Stimulated activated CD4-positive, alpha-beta T cell treated with anti-CD3 and anti-CD28 coated beads, Interleukin-15, amount 100 ng/mL, for 1 hour (primary cell): ENCODE measurements at regions not wholly inside any gene's neighbourhood (a gene's known extent, or its start where the extent isn't known, plus 50 kb on each side); places are given as distances from the start of the nearest gene placed in this dataset.
"Not testable (repeated sequence)": the region's sequence is repeated elsewhere in the genome, so short reads cannot be mapped to it uniquely, and the experiment has no call there.

Source experiments
- DNase-seq, 2 donors: peaks; one replicate each; pipeline ENCODE4 v3.0.0-alpha.2; 2020; ENCODE audit warnings: low read depth in 1 of 2, low spot score in 1 of 2

DNA sequence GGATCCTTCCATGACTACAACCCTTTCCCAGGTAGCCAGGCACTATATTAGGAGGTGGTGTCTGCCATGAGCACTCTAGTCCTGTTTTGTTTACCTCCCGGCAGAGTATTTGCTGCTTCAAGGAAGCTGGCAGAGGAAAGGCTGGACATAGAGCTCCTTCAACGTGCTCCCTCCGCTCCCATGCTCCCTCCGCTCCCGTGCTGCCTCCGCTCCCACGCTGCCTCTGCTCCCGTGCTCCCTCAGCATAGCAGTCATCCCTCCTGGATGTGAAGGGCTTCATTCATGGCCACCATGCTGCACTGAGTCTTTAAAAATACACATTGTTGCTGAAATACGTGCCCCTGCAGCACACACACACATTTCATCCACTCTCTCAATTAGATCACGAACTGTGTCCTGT is 181.9 kb upstream of the MYT1L start:
- no peak for DNase-seq

DNA sequence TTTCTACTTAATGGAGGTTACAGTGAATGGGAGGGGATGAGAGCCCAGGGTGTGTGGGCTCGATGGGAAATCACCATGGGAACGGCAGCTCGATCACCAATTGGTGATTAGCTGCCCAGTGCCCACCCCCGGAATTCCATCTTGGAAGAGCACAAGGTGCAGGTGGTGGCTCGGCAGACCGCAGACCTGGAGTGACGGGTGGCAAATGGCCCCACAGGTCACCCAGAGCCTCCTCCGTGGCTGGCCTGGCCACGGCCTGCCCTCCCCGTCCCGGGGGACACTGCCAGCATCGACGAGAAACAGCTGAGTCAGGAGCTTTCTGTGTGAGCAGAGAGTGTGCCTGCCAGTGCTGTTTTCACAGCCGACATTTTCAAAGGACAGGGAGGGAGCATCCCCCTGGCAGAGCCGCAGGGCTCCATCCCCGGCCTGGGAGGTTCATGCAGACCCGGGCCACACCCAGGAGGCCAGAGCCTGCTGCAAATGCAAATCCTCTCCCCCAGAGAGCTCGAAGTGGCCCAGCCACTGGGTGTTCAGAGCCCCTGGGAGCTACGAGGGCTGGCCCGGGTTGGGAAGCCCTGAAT is 176.4 kb upstream of the MYT1L start:
- no peak for DNase-seq

DNA sequence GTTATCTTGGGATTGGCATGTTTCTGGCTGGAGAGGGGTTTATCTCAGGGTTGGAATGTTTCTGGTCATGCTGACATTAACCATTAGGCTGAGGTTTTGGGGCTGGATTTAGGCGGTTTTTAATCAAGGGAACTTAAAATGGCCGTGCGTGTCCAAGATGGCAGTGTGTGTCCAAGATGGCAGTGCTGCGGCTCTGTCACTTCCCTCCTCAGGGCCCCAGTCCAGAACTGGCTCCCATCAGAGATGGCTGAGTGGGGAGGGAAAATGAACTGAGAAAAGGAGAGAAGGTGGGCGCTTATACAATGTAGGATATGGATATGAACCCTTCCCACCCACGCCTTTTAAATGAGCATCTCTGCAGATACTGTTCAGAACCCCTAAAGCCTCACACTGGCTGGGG is 175.5 kb upstream of the MYT1L start:
- DNase-seq: no peak

DNA sequence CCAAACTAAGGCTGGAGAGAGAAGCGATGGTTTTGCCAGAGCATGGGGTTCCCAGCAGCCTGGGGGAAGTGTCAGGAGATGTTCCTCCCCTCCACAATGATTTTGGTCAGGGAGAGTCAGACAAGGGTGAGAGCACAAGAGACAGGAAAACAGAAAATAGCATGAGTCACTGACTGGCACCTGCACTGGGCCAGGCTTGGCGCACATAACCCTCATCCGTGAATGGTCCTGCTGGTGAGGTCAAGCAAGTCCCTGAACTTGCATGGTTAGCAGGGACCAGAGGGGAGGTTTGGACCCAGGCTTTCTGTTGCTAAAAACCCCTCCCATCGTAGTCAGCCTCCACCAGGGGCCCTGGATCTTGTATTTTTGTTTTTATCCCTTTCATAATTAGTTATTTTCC is 174.5 kb upstream of the MYT1L start:
- DNase-seq: no peak

DNA sequence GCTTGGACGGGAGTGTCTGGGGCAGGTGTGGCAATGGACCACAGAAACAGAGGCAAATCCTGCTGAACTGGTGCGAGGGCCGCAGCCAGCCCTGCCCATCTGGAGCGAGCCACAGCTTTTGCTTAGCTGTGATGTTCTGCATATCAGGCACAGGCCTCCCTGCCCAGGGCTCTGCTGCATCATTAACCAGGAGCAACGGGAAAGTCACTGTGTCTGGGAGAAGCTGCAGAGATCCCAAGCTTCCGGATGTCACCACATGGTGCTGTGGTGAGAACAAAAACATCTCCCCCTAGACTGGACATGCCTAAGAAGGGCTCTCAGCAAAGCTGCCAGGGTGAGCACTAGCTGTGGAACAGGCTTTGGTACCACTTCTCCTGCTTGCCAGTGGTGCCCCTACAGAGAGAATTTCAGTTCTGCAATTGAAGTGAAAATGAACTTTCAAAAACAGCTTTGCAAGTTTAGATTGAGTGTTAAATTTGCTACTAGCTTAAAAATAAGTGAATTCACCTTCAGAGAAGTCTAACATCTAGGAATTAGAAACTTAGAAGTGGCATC is 172.9 kb upstream of the MYT1L start:
- no peak for DNase-seq

DNA sequence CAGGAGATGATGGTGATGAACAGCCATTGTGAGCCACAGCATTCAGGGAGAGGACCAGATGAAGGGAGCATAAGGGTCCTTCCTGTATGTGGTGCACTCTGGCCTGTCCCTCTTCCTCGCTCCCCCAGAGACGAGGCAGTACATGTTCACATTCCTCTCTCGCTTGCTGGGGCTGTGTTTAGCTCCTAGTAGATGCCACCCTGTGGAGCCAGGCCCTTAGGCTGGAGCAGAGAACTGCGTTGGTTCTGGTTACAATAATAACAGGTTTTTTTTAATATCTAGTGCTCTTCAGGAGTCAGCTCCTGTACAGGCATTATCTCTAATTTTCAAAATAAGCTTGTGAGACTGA is 171.1 kb upstream of the MYT1L start:
- no peak for DNase-seq

DNA sequence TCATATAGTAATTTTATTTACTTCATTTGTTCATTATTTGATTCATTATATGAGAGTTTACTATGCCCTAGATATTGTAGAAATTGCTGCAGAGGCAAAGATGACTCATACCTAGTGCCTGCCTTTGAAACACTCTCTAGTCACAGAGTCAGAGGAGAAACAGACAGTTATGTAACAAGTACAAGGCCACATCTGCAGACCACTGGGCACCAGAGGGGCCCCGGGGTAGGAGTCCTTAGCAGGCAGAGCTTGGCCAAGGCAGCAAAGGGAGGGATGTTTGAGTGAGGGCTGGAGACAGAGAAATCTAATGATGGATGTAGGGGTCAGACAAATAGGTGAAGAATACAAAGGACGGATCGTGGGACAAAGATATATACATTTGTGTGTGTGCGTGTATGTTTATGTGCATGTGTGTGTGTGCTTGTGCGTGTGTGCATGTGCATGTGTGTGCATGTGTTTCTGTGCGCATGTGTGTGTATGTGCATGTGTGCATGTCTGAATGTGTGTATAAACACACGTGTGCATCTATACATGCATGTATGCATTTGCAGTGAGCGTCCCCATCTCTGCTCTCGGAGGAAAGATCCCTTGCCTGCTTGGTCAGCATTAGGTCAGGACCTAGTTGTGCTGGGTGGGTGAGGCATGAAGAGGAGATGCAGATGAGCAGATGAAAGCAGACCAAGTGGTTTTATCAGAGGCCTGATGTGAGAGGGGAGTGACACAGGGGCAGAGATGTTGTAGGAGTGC is 170.6 kb upstream of the MYT1L start:
- no peak for DNase-seq

DNA sequence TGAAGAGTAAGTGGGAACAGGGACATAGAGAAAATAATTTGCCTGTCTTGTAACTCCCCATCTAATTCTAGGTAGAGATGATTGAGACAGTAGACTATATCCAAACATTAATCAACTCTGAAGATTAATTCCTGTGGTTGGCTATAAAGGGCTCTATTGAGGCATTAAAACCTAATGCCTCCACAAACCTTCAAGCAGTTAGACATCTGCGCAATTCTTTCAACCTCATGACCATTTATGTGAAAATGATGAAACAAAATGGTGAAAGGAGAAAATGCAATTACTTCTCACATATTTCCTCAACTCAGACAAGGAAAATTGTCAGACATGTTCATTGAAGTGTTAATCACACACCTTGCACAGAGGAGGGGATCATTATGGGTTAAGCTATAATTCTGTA is 164.5 kb upstream of the MYT1L start:
- DNase-seq: no peak

DNA sequence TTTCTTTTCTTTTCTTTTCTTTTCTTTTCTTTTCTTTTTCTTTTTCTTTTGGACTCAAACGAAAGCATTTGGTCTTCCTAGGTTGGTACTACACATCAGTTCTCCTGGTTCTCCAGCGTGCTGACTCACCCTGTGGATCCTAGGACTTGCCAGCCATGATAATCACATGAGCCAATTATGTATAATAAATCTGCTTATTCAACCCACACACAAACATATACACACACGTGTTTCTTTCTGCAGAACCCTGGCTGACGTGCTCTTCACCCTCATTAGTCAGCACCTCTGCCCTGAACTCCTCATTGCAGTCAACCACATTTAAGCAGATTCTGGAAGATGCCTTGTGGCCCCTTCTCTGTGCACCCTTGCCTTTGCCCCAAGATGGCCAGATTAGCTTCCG is 162.4 kb upstream of the MYT1L start:
- no peak for DNase-seq

DNA sequence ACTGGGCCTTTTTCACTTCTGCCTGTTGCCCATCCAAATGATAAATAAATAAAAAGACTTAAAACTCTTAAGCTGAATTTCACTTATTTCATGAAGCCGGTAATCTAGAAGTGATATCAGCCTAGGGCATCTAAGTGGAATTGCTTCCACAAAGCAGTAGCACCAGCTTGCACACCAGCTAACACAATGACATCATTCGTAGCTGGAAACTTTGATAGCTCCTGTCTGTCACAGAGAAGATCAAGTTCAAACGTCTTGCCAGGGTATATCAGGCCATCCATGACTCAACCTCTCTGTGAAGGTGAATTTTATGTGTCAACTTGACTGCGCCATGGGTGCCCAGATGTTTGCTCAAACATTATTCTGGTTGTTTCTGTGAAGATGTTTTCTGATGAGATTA is 161.7 kb upstream of the MYT1L start:
- DNase-seq: no peak

DNA sequence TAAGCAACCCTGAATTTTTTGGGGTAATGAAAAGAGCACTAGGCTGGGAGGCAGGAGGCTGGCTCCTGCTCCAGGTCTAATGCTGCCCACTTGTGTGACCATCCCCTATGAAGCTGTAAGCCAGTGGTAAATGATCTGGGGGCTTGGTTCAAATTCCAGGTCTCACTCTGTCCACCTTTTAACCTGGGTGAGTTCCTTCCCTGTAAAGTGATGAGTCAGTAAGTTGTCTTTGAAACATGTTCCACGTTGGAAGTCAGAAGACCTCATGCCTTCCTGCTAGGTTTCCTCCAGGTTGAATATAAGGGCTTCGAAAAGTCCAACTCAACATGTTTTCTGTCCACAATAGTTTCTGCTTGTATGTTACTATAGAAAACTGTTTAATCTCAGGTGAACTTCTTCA is 160.9 kb upstream of the MYT1L start:
- no peak for DNase-seq

DNA sequence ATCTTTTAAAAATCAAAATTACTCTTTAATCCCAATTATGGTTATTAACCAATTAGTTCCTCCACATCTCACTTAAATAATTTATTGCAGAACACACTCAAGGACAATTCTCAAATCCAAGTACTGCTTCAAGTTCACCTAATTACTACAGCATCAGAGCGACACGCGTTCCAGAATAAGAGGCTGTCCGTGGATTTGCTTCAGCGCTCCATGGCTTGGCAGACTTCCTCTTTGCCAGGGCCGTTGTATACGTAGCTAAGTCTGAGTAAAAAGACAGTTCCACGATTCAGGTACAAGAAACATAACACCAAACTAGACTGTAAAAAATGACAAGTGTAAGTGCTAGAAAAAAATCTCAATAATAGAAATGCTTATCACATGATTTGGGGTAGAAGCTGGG is 153.2 kb upstream of the MYT1L start:
- no peak for DNase-seq

DNA sequence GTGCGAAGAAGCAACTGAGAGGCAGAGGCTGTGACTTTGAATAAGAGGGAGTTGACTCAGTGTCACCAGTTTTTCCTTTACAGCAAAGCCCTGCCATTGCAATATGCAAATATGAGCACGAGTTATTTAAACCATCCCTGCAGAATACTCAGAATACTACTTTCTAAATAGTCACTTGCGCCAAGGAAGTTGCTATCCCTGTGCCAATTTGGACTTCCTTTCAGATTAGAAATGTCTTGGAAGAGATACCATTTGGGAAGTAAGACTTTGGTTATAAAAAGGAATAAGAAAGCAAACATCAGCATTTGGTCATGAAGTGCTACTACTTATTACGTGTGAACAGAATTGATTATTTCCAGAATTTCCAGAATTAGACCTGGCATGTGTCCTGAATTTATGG is 151.8 kb upstream of the MYT1L start:
- no peak for DNase-seq

DNA sequence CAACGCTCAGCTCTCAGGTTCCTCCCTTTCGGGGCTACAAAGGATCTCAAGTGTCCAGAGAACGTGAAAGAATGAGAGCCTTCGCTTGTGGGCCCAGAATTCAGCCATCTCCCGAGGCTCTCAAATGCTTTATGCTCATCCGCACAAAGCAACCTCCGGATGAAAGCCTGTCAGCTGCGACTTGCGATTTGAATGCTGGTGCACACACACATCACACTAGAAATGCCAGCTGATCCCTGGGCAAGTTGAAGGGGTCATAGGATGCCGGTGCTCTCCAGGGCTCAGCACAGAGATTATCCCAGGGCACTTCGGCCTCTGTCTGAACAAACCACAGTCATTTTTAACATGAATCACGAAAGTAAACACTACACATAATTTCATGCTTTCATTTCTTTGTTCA is 141.8 kb upstream of the MYT1L start:
- DNase-seq: no peak

DNA sequence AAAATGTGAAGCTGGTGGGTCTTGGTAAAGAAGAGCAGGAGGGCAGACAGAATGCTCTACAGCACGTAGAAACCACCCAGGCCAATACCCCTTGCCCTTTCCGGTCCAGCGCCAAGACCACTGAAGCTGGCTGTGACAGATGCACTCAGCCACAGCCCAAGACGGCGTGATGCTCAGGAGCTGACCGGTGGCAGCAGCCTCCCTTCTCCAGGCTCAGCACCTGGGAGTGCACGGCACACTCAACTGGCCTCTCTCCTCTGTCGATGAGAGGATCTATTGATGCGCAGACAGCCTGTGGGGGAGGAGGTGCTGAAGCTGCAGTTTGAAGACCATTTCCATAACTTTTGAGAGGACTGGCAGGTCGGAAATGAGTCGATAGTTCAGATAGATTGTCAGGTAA is 141.0 kb upstream of the MYT1L start:
- no peak for DNase-seq

DNA sequence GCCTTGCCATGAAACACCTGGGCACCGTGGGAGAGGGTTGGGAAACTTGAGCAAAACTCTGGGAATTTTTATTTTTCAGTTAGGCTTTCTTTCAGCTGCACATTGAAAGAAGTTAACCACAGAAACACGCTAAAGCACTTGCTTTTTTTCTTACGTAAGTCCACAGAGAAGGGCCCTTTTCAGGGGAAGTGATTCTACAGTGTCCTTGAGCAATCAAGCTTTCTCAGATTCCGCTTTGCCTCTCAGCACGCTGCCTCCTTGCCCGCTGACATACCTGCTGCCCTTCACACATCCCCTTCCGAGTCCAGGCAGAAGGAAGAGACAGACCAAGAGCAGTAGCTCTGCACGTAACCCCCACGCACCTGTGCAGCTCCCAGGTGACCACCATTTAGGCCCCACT is 135.5 kb upstream of the MYT1L start:
- no peak for DNase-seq

DNA sequence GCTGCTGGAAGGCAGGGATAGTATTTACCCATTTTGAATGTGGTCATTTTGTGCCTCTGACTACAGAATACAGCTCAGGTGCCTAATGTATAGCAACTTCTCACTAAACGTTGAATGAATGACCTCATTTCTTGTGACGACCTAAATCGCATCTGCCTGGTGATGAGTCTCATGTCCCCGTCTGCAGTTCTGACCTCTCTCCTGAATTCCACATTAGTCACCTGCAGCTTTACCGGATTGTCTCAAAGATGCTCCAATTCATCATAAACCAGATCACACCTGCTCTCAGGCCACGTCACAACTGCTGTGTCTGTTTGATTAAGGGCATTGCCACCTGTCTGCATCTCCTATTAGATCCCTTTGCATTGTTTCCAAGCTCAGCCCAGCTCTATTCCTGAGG is 133.6 kb upstream of the MYT1L start:
- no peak for DNase-seq

DNA sequence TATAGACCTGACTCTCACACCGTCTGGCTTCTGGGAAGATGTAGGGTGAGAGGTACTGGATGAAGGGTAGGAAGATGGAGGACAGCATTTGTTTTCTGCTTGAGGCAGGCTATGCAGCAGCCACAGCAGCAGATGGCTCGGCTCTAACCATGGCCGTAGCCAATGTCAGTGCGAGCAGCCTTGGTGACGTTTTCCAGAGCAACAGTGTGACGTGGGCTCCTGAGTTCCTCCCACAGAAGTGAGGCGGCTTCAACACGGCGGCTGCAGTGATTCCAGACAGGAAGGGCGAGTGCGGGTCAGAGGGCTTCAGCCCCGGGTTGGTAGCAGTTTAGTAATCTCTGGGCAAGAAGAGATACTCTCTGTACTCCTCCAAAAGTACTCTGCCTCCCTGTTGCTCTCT is 133.0 kb upstream of the MYT1L start:
- no peak for DNase-seq

DNA sequence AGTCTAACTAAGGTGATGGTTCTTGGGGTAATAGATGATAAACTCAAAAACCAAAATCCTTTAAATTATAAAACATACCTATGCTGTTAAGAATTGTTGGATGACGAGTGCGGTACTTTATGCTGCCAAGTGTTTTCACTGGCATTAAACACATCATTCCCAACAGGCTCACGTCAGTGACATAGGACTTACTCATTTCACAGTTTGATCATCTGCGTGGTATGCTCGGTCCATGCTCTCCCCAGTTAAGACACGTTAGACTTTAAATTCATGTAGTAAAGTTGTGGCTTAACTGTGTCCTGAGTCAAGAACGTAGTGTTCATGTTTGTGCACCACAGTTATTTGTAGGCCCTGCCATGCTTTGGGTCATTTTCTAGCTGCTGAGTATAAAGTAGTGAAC is 125.6 kb upstream of the MYT1L start:
- DNase-seq: no peak

DNA sequence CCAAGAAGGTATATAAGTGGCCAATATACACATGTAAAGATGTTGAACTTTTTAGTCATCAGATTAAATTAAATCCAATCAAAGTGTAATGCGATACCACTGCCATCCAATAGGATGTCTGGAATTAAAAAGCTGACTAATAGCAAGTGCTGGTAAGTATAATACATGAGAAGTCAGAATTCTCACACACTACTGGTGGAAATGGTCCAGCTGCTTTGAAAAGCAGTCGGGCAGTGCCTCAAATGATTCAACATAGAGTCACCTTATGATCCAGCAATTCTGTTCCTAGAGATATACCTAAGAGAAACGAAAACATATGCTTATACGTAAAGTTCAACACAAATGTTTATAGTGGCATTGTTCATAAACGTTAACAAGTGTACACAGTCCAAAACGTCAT is 124.1 kb upstream of the MYT1L start:
- no peak for DNase-seq

DNA sequence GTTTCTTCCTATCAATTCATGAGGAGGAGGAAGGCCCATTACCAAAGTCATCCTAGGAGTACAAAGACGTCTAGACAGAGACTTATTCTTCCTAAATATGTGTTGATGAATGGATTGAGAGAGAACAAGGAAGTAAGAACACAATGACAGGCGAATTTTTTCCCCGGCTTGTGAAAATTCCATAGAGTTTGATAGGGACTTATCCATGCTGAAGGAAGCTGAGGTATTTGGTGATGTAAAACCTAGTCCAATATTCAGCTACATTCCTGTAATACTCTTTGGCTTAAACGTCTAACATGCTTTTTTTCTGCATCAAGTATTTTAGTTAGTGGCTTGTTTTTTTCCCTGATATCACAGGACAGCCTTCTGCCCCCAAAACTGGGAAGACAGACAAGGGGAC is 121.9 kb upstream of the MYT1L start:
- DNase-seq: no peak

DNA sequence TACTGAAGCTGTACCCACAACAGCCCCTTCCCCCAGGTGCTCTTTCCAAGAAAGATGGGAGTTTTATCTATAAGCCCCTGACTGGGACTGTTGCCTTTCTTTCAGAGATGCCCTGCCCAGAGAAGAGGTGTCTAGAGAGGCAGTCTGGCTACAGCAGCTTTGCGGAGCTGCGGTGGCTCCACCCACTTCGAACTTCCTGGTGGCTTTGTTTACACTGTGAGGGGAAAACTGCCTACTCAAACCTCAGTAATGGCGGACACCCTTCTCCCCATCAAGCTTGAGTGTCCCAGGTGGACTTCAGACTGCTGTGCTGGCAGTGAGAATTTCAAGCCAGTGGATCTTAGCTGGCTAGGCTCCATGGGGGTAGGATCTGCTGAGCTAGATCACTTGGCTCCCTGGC is 120.2 kb upstream of the MYT1L start:
- not testable (repeated sequence) for DNase-seq

DNA sequence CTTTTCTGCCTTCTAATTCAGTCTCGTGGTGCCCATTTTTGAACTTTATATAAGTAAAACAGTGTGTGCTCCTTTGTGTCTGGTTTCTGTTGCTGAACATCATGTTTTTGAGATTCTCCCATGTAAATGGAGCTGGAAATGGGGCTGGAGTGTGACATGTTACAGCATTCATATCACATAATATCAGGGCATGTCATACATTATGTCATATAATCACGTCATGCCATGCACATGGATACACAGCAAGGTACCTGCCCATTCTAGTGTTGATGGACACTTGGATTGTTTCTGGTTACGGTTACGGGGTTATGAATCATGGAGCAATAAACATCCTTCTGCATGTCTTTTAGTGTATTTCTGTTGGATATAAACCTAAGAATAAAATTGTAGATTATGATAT is 117.1 kb upstream of the MYT1L start:
- DNase-seq: no peak
